Testis (tissue), 2 donors: ENCODE measurements at regions not wholly inside any gene's neighbourhood (a gene's known extent, or its start where the extent isn't known, plus 50 kb on each side); places are given as distances from the start of the nearest gene placed in this dataset.

Experiments
- DNase-seq: peaks from one replicate; pipeline ENCODE4 v3.0.0-alpha.2; 2019
- H3K27ac ChIP-seq, 2 donors: fragments of 200-600 bp; sonication (generic); one replicate each; pipeline ENCODE4 v1.5.1; 2019
- H3K27me3 ChIP-seq: fragments of 200-600 bp; sonication (generic); one replicate; pipeline ENCODE4 v1.5.1; 2019
- H3K36me3 ChIP-seq: fragments of 200-600 bp; sonication (generic); one replicate; pipeline ENCODE4 v1.5.1; 2017; ENCODE audit warnings: low read depth; ENCODE audit errors: missing control alignments
- H3K4me1 ChIP-seq: fragments of 200-600 bp; sonication (generic); one replicate; pipeline ENCODE4 v1.5.1; 2019
- H3K4me3 ChIP-seq, 2 donors: fragments of 200-600 bp; sonication (generic); one replicate each; pipeline ENCODE4 v1.5.1; 2017 to 2019
- H3K9me3 ChIP-seq: fragments of 200-600 bp; sonication (generic); one replicate; pipeline ENCODE4 v1.5.1; 2017
- CTCF ChIP-seq, 3 experiments: fragments of 450-650 bp in 2 of 3; fragments of 200-600 bp in 1 of 3; sonication (generic) in 1 of 3; IDR thresholded peaks; one replicate each; pipeline ENCODE4 v1.5.1; 2016 to 2019; ENCODE audit warnings: antibody characterized with exemption in 3 of 3, mild to moderate bottlenecking in 2 of 3, moderate library complexity in 1 of 3
- POLR2A ChIP-seq: fragments of 450-650 bp; IDR thresholded peaks from one replicate; pipeline ENCODE4 v1.6.1; 2017; ENCODE audit warnings: antibody characterized with exemption, mild to moderate bottlenecking, moderate library complexity
- WGBS, 2 donors: methylation state at CpG; one replicate each; pipeline ENCODE4 v1.1.5; 2018; 5-methylcytosine and 5-hydroxymethylcytosine counted together
- intact Hi-C: fragments of 100-400 bp; cut with DNase I; formaldehyde crosslinking; loops from one replicate; pipeline ENCODE4 v1.15.1; 2023; ENCODE audit warnings: low total_unique reads

DNA sequence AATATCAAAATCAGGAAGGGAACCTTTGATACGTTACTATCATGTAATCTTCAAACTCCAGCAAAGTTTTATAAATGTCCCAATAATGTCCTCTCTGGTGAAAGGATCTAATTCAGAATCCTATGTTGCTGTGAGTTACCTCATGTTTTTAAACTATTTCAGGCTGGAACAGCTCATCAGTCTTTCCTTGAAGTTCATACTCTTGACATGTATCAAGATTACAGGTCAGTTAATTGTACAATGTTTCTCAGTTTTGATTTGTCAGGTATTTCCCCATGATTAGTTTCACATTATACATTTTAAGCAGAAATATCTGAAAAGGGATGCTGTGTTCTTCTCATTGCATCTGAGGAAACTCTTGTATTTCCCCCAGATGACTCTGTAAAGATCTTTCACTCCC lies 136.5 kb upstream of the HS3ST1 start:
- Histone ChIP-seq H3K36me3 (no peaks in the 10 kb centered on the region), H3K9me3 (no peaks in the 10 kb centered on the region), H3K27me3 (no peaks in the 10 kb centered on the region), H3K27ac (no peak overlapping the region), H3K4me1 (no peaks in the 10 kb centered on the region), H3K4me3 (no peak overlapping the region)
- intact Hi-C loops: no loop called here
- no peak for DNase-seq
- WGBS, 2 donors: 85 to 88% methylated on average over 1 of the region's 1 CpG
- TF ChIP-seq CTCF (IDR thresholded peaks at IDR 0.05) (no peak), POLR2A (no peak)

GRCh38 chr4:11564021-11564420 lies 135.3 kb upstream of the HS3ST1 start:
- Histone ChIP-seq H3K27ac (no peak overlapping the region), H3K9me3 (no peaks in the 10 kb centered on the region), H3K27me3 (no peaks in the 10 kb centered on the region), H3K4me3 (no peak overlapping the region), H3K36me3 (no peaks in the 10 kb centered on the region), H3K4me1 (no peaks in the 10 kb centered on the region)
- 60 to 76% methylated on average over 2 of the region's 2 CpGs for WGBS, 2 donors
- intact Hi-C loops: no loop called here
- DNase-seq: no peak
- no peak for TF ChIP-seq POLR2A
- no peak for TF ChIP-seq CTCF (IDR thresholded peaks at IDR 0.05)

- Histone ChIP-seq H3K27ac (no peak overlapping the region), H3K9me3 (no peaks in the 10 kb centered on the region), H3K36me3 (no peaks in the 10 kb centered on the region), H3K27me3 (no peaks in the 10 kb centered on the region), H3K4me1 (no peaks in the 10 kb centered on the region), H3K4me3 (no peak overlapping the region)
- DNase-seq: no peak
- TF ChIP-seq CTCF (IDR thresholded peaks at IDR 0.05) (no peak), POLR2A (no peak)
- intact Hi-C loops: no loop called here
These were observed 120.8 kb upstream of the HS3ST1 start for GRCh38 chr4:11549525-11549924.

DNA sequence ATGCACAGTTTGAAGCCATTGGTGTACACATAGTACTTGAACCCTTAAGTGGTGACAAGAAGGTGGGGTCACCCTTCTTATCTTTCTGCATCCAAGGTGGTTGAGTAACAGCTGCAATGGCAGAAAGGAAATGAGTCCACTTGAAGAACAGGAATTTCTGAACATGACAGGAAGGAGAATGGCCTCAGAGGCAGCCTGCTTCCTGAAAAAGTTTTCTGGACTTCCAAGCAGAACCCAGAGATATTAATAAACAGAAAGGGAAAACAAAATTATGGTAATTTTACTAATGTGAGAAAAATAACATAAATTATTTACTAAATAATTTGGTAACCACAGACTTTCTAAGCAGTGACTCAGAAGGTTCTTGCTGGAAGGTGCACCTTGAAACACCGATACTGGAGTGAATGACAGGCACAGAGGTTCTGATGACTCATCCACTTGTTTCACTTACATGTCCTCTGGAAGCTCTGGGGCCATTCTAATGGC lies 119.9 kb upstream of the HS3ST1 start:
- WGBS, 2 donors: 91 to 100% methylated on average over 1 of the region's 1 CpG
- intact Hi-C loops: no loop called here
- no peaks in the 10 kb centered on the region for H3K4me1 ChIP-seq
- no peak overlapping the region for H3K27ac ChIP-seq
- no peak for DNase-seq
- no peaks in the 10 kb centered on the region for H3K9me3 ChIP-seq
- no peaks in the 10 kb centered on the region for H3K36me3 ChIP-seq
- no peaks in the 10 kb centered on the region for H3K27me3 ChIP-seq
- H3K4me3 ChIP-seq: no peak overlapping the region
- TF ChIP-seq CTCF (IDR thresholded peaks at IDR 0.05): no peak
- TF ChIP-seq POLR2A: no peak

GRCh38 chr4:11546391-11547175 lies 117.9 kb upstream of the HS3ST1 start:
- no peaks in the 10 kb centered on the region for H3K36me3 ChIP-seq
- no peak for DNase-seq
- no peaks in the 10 kb centered on the region for H3K9me3 ChIP-seq
- no peaks in the 10 kb centered on the region for H3K27me3 ChIP-seq
- H3K27ac ChIP-seq: no peak overlapping the region
- intact Hi-C loops: no loop called here
- H3K4me3 ChIP-seq: no peak overlapping the region
- no peak for TF ChIP-seq CTCF (IDR thresholded peaks at IDR 0.05)
- H3K4me1 ChIP-seq: no peaks in the 10 kb centered on the region
- 94 to 100% methylated on average over 1 of the region's 1 CpG for whole genome bisulfite sequencing, 2 donors
